B cell (primary cell): ENCODE measurements at regions not wholly inside any gene's neighbourhood (a gene's known extent, or its start where the extent isn't known, plus 50 kb on each side); places are given as distances from the start of the nearest gene placed in this dataset.

Experiments used
- CTCF ChIP-seq: fragments of 200-600 bp; IDR thresholded peaks from one replicate; pipeline ENCODE4 v1.8.0; 2022; ENCODE audit warnings: antibody characterized with exemption, mild to moderate bottlenecking
- EZH2 ChIP-seq: IDR thresholded peaks from 2 replicates; pipeline ENCODE4 v1.6.1; 2012; ENCODE audit warnings: borderline replicate concordance, low read depth, mild to moderate bottlenecking, moderate library complexity, low read length; ENCODE audit not compliant: insufficient read depth, poor library complexity, severe bottlenecking

DNA sequence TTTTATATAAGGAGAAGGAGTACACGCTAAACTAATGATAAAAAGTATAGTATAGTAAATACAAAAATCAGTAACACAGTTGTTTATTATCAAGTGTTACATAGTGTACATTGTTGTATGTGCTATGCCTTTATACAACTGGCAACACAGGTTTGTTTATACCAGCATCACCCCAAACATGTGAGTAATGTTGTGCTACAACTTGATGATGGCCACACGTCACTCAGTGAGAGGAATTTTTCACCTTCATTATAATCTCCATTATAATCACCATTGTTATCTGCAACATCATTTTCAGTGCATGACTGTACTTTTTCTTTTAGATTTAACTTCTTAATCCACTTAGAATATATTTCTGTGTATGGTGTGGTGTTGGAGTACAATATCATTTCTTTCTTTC lies 204.0 kb upstream of the CTNNB1 start:
- TF ChIP-seq CTCF = no peak
- TF ChIP-seq EZH2 = no peak
